IMR-90 (cell line): ENCODE measurements at regions not wholly inside any gene's neighbourhood (a gene's known extent, or its start where the extent isn't known, plus 50 kb on each side); places are given as distances from the start of the nearest gene placed in this dataset.

Source experiments
- ATAC-seq: fragments of 200-7000 bp; cut with Tn5 transposase; 2 replicates; pipeline ENCODE4 v1.9.1; 2020; ENCODE audit warnings: low read depth, mild to moderate bottlenecking, moderate library complexity
- BruUV-seq: library from RNA; stranded (reverse); fragments of 400-500 nt; replicated peaks from 2 replicates; lab custom pipeline; 2021; lab: Mats Ljungman, UMichigan
- CTCF ChIA-PET: fragments of 300-600 bp; formaldehyde crosslinking; extraction: SDS; loops from one replicate; lab custom pipeline; 2021; ENCODE audit warnings: antibody characterized with exemption; lab: Yijun Ruan, JAX
- POLR2A ChIA-PET: fragments of 300-600 bp; sonication (Branson Sonifier 250); formaldehyde crosslinking; loops from one replicate; lab custom pipeline; 2022; ENCODE audit warnings: antibody characterized with exemption; ENCODE audit not compliant: unreplicated experiment; lab: Charles Lee
- DNase-seq: peaks from one replicate; pipeline ENCODE4 v3.0.0; 2013
- H2AFZ ChIP-seq: replicated peaks from 2 replicates; pipeline ENCODE3; 2013; ENCODE audit warnings: low read length, mild to moderate bottlenecking; ENCODE audit not compliant: poor library complexity
- H2AK5ac ChIP-seq: 2 replicates; pipeline ENCODE4 v1.6.1; 2013; ENCODE audit warnings: low read depth, low read length, inconsistent platforms
- H2AK9ac ChIP-seq: replicated peaks from 2 replicates; pipeline ENCODE3; 2013; ENCODE audit warnings: mild to moderate bottlenecking, low read depth, low read length, moderate library complexity; ENCODE audit not compliant: poor library complexity
- H2BK120ac ChIP-seq: 2 replicates; pipeline ENCODE4 v1.6.1; 2013; ENCODE audit warnings: low read depth, low read length, inconsistent platforms
- H2BK15ac ChIP-seq: 3 replicates; pipeline ENCODE4 v1.6.1; 2013; ENCODE audit warnings: low read depth, low read length, inconsistent platforms
- H2BK20ac ChIP-seq: 2 replicates; pipeline ENCODE4 v1.6.1; 2013; ENCODE audit warnings: low read depth, mild to moderate bottlenecking, inconsistent platforms, low read length, moderate library complexity
- H2BK5ac ChIP-seq: 2 replicates; pipeline ENCODE4 v1.6.1; 2013; ENCODE audit warnings: mild to moderate bottlenecking, low read depth, low read length, inconsistent platforms; ENCODE audit not compliant: poor library complexity, severe bottlenecking
- H3K14ac ChIP-seq: replicated peaks from 2 replicates; pipeline ENCODE4 v1.6.1; 2013; ENCODE audit warnings: low read depth, low read length, inconsistent platforms
- H3K18ac ChIP-seq: 2 replicates; pipeline ENCODE4 v1.6.1; 2013; ENCODE audit warnings: low read depth, low read length, control low read depth
- H3K23ac ChIP-seq: 2 replicates; pipeline ENCODE4 v1.6.1; 2013; ENCODE audit warnings: low read depth, low read length, inconsistent platforms
- H3K27ac ChIP-seq: 2 replicates; pipeline ENCODE4 v1.5.1; 2013; ENCODE audit warnings: mild to moderate bottlenecking, control low read depth, low read length; ENCODE audit not compliant: insufficient read depth
- H3K27me3 ChIP-seq: 2 replicates; pipeline ENCODE4 v1.6.1; 2013; ENCODE audit warnings: low read length; ENCODE audit not compliant: control insufficient read depth, insufficient read depth
- H3K36me3 ChIP-seq: 2 replicates; pipeline ENCODE4 v1.6.1; 2013; ENCODE audit warnings: low read length, mixed read lengths; ENCODE audit not compliant: control insufficient read depth, insufficient read depth
- H3K4ac ChIP-seq: 2 replicates; pipeline ENCODE4 v1.6.1; 2013; ENCODE audit warnings: low read depth, low read length, inconsistent platforms
- H3K4me1 ChIP-seq: 2 replicates; pipeline ENCODE4 v1.6.1; 2013; ENCODE audit warnings: low read length, mixed read lengths; ENCODE audit not compliant: control insufficient read depth, insufficient read depth
- H3K4me2 ChIP-seq: 2 replicates; pipeline ENCODE4 v1.6.1; 2013; ENCODE audit warnings: low read depth, mild to moderate bottlenecking, control low read depth, low read length, moderate library complexity
- H3K4me3 ChIP-seq: 2 replicates; pipeline ENCODE4 v1.5.1; 2013; ENCODE audit warnings: low read depth, mild to moderate bottlenecking, control low read depth, low read length, moderate library complexity; ENCODE audit not compliant: insufficient read depth
- H3K56ac ChIP-seq: 2 replicates; pipeline ENCODE4 v1.6.1; 2013; ENCODE audit warnings: low read length, inconsistent platforms; ENCODE audit not compliant: insufficient read depth; ENCODE audit errors: extremely low read depth
- H3K79me1 ChIP-seq, 2 experiments: 2 replicates each; pipeline ENCODE4 v1.6.1; 2013; ENCODE audit warnings: low read length in 2 of 2, inconsistent platforms in 1 of 2, low read depth in 1 of 2
- H3K9ac ChIP-seq: 2 replicates; pipeline ENCODE4 v1.6.1; 2013; ENCODE audit warnings: low read depth, low read length, control low read depth
- H3K9me1 ChIP-seq: 2 replicates; pipeline ENCODE4 v1.6.1; 2013; ENCODE audit warnings: low read length, inconsistent platforms; ENCODE audit not compliant: insufficient read depth
- H3K9me3 ChIP-seq: 2 replicates; pipeline ENCODE4 v1.6.1; 2013; ENCODE audit warnings: low read length; ENCODE audit not compliant: control insufficient read depth, insufficient read depth
- H4K20me1 ChIP-seq: 2 replicates; pipeline ENCODE4 v1.6.1; 2013; ENCODE audit warnings: low read length, inconsistent platforms; ENCODE audit not compliant: insufficient read depth
- H4K5ac ChIP-seq: 2 replicates; pipeline ENCODE4 v1.6.1; 2013; ENCODE audit warnings: mild to moderate bottlenecking, low read depth, low read length, control low read depth
- H4K8ac ChIP-seq, 2 experiments: 2 replicates each; pipeline ENCODE4 v1.6.1; 2013; ENCODE audit warnings: low read depth in 2 of 2, low read length in 2 of 2, control low read depth in 1 of 2, inconsistent platforms in 1 of 2
- H4K91ac ChIP-seq: 2 replicates; pipeline ENCODE4 v1.6.1; 2013; ENCODE audit warnings: low read depth, low read length, inconsistent platforms; ENCODE audit not compliant: insufficient read depth
- BHLHE40 ChIP-seq: fragments of 150-350 bp; IDR thresholded peaks from 2 replicates; pipeline ENCODE4 v1.6.1; 2016; ENCODE audit warnings: mild to moderate bottlenecking, low read depth, low read length
- CEBPB ChIP-seq: IDR thresholded peaks from 2 replicates; pipeline ENCODE4 v1.6.1; 2012; ENCODE audit warnings: low read depth, low read length, improper control_type of control experiment
- CHD1 ChIP-seq: IDR thresholded peaks from 2 replicates; pipeline ENCODE4 v1.6.1; 2012; ENCODE audit warnings: low read depth, low read length, improper control_type of control experiment
- FOS ChIP-seq: fragments of 150-350 bp; IDR thresholded peaks from 2 replicates; pipeline ENCODE4 v1.6.1; 2016; ENCODE audit warnings: low read depth, low read length
- MAFK ChIP-seq: IDR thresholded peaks from 2 replicates; pipeline ENCODE4 v1.6.1; 2012; ENCODE audit warnings: low read depth, low read length, improper control_type of control experiment
- MAZ ChIP-seq: IDR thresholded peaks from 2 replicates; pipeline ENCODE4 v1.6.1; 2012; ENCODE audit warnings: low read depth, mild to moderate bottlenecking, low read length, improper control_type of control experiment, moderate library complexity, borderline replicate concordance
- MXI1 ChIP-seq: IDR thresholded peaks from 2 replicates; pipeline ENCODE4 v1.6.1; 2012; ENCODE audit warnings: low read depth, mild to moderate bottlenecking, low read length, moderate library complexity, borderline replicate concordance
- NFE2L2 ChIP-seq: fragments of 150-350 bp; IDR thresholded peaks from 2 replicates; pipeline ENCODE4 v1.6.1; 2016; ENCODE audit warnings: low read depth, mild to moderate bottlenecking, low read length
- POLR2A ChIP-seq: IDR thresholded peaks from 2 replicates; pipeline ENCODE4 v1.6.1; 2012; ENCODE audit warnings: mild to moderate bottlenecking, low read depth, low read length
- RAD21 ChIP-seq: IDR thresholded peaks from 2 replicates; pipeline ENCODE4 v1.6.1; 2012; ENCODE audit warnings: low read length, improper control_type of control experiment
- RCOR1 ChIP-seq: IDR thresholded peaks from 2 replicates; pipeline ENCODE4 v1.6.1; 2012; ENCODE audit warnings: mild to moderate bottlenecking, low read length, improper control_type of control experiment; ENCODE audit not compliant: insufficient replicate concordance
- RFX5 ChIP-seq: IDR thresholded peaks from 2 replicates; pipeline ENCODE4 v1.8.0; 2012; ENCODE audit warnings: low read depth, mild to moderate bottlenecking, low read length, moderate library complexity
- SMC3 ChIP-seq: fragments of 150-350 bp; IDR thresholded peaks from 2 replicates; pipeline ENCODE4 v1.6.1; 2016; ENCODE audit warnings: low read depth, mild to moderate bottlenecking, antibody characterized with exemption, low read length, moderate library complexity
- WGBS, 2 experiments: methylation state at CpG; one replicate each; pipeline versions ENCODE4 v1.1.5 to v1.1.7; 2013; ENCODE audit warnings: missing lambda C conversion rate in 2 of 2; ENCODE audit not compliant: insufficient read length in 1 of 2; ENCODE audit errors: extremely low coverage in 2 of 2; 5-methylcytosine and 5-hydroxymethylcytosine counted together
- dilution Hi-C: fragments of 300-500 bp; cut with HindIII; formaldehyde crosslinking; loops from one replicate; pipeline ENCODE4 v1.14.3; 2018; ENCODE audit warnings: low sequenced_read_pairs; ENCODE audit not compliant: unreplicated experiment
- in situ Hi-C: fragments of 300-500 bp; cut with MboI; formaldehyde crosslinking; loops from 3 replicates; pipeline ENCODE4 v1.14.3; 2019; ENCODE audit warnings: low sequenced_read_pairs, inconsistent platforms, mixed read lengths
- intact Hi-C: fragments of 100-400 bp; cut with micrococcal nuclease; formaldehyde crosslinking; loops from 2 replicates; pipeline ENCODE4 v1.10.0; 2022
- TF ChIP-seq, protein P1 (sequence below): conservative IDR thresholded peaks from 2 replicates; pipeline ENCODE4 v1.5.1; 2012; ENCODE audit warnings: mild to moderate bottlenecking, low read depth, low read length, improper control_type of control experiment
- TF ChIP-seq, protein P2 (sequence below): fragments of 150-350 bp; IDR thresholded peaks from 2 replicates; pipeline ENCODE4 v1.6.1; 2017; ENCODE audit warnings: mild to moderate bottlenecking, antibody characterized with exemption, low read length, low read depth
- TF ChIP-seq, protein P3 (sequence below): fragments of 150-350 bp; IDR thresholded peaks from 2 replicates; pipeline ENCODE4 v1.6.1; 2016; ENCODE audit warnings: low read depth, mild to moderate bottlenecking, low read length, moderate library complexity, borderline replicate concordance

DNA sequence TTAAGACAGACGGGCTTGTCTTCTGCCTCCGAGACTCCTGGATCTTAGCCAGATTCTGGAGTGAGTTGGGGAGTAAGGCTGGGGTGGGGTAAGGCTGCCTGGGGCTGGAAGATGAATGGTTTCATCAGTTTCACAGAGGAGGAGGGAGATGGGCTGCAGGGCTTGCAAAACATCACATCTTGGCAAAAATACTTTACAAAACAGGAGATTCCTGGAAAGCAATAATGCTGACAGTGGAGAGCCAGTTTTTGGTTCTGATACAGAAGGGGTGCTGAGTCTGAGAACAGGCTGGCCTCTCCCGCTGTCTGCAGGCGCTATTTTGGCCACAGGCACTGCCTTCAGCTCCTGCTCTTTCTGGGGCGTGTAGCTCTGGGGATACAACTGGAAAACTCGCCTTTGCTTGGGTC, 83.4 kb upstream of the KCNE2 start:
- H3K79me1 ChIP-seq = no peaks in the 10 kb centered on the region
- H2BK15ac ChIP-seq = no peak overlapping the region
- no peak for DNase-seq
- no peak overlapping the region for H3K4me2 ChIP-seq
- in situ Hi-C loops (no loop called here), intact Hi-C loops (no loop called here), dilution Hi-C loops (no loop called here)
- no peak overlapping the region for H2AK5ac ChIP-seq
- H3K27me3 ChIP-seq = peaks cover 42% of the 10 kb centered on the region
- no peak overlapping the region for H2BK5ac ChIP-seq
- H3K9me1 ChIP-seq = no peaks in the 10 kb centered on the region
- BruUV-seq = no TSS peak
- 40% methylated on average over 1 of the region's 6 CpGs; no CpG with 5 or more reads in 1 of the 2 experiments for WGBS, 2 experiments
- no peak overlapping the region for H4K5ac ChIP-seq
- no peak overlapping the region for H4K91ac ChIP-seq
- no peaks in the 10 kb centered on the region for H3K4me1 ChIP-seq
- POLR2A ChIA-PET = no interaction called here
- H3K9me3 ChIP-seq = peaks cover 4% of the 10 kb centered on the region
- H3K9ac ChIP-seq = no peak overlapping the region
- H2AK9ac ChIP-seq = no peak overlapping the region
- no peaks in the 10 kb centered on the region for H3K36me3 ChIP-seq
- H2BK120ac ChIP-seq = no peak overlapping the region
- CTCF ChIA-PET = no interaction called here
- H3K27ac ChIP-seq = no peak overlapping the region
- no peak overlapping the region for H3K18ac ChIP-seq
- no peak overlapping the region for H4K8ac ChIP-seq
- no peak overlapping the region for H3K4me3 ChIP-seq
- no peak overlapping the region for H2BK20ac ChIP-seq
- no peak for ATAC-seq
- H2AFZ ChIP-seq = peak overlapping the region; percentile 3
- H3K14ac ChIP-seq = no peak overlapping the region
- H3K23ac ChIP-seq = no peak overlapping the region
- no peak overlapping the region for H3K4ac ChIP-seq
- no peaks in the 10 kb centered on the region for H4K20me1 ChIP-seq
- TF ChIP-seq MAFK (no peak), BHLHE40 (no peak), FOS (no peak), RFX5 (no peak), MXI1 (no peak), NFE2L2 (no peak), POLR2A (no peak), CHD1 (no peak), RCOR1 (no peak), CEBPB (no peak), MAZ (no peak), SMC3 (no peak), RAD21 (no peak)
- TF ChIP-seq, protein P1, sequence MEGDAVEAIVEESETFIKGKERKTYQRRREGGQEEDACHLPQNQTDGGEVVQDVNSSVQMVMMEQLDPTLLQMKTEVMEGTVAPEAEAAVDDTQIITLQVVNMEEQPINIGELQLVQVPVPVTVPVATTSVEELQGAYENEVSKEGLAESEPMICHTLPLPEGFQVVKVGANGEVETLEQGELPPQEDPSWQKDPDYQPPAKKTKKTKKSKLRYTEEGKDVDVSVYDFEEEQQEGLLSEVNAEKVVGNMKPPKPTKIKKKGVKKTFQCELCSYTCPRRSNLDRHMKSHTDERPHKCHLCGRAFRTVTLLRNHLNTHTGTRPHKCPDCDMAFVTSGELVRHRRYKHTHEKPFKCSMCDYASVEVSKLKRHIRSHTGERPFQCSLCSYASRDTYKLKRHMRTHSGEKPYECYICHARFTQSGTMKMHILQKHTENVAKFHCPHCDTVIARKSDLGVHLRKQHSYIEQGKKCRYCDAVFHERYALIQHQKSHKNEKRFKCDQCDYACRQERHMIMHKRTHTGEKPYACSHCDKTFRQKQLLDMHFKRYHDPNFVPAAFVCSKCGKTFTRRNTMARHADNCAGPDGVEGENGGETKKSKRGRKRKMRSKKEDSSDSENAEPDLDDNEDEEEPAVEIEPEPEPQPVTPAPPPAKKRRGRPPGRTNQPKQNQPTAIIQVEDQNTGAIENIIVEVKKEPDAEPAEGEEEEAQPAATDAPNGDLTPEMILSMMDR = no peak
- TF ChIP-seq, protein P2, sequence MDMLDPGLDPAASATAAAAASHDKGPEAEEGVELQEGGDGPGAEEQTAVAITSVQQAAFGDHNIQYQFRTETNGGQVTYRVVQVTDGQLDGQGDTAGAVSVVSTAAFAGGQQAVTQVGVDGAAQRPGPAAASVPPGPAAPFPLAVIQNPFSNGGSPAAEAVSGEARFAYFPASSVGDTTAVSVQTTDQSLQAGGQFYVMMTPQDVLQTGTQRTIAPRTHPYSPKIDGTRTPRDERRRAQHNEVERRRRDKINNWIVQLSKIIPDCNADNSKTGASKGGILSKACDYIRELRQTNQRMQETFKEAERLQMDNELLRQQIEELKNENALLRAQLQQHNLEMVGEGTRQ = no peak
- TF ChIP-seq, protein P3, sequence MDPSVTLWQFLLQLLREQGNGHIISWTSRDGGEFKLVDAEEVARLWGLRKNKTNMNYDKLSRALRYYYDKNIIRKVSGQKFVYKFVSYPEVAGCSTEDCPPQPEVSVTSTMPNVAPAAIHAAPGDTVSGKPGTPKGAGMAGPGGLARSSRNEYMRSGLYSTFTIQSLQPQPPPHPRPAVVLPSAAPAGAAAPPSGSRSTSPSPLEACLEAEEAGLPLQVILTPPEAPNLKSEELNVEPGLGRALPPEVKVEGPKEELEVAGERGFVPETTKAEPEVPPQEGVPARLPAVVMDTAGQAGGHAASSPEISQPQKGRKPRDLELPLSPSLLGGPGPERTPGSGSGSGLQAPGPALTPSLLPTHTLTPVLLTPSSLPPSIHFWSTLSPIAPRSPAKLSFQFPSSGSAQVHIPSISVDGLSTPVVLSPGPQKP = no peak
- H3K56ac ChIP-seq = no peak overlapping the region
